HUES6 (cell line): ENCODE measurements at regions not wholly inside any gene's neighbourhood (a gene's known extent, or its start where the extent isn't known, plus 50 kb on each side); places are given as distances from the start of the nearest gene placed in this dataset.
"Not testable (repeated sequence)": the region's sequence is repeated elsewhere in the genome, so short reads cannot be mapped to it uniquely, and the experiment has no call there.

ENCODE experiments used
- H3K27ac ChIP-seq: 2 replicates; pipeline ENCODE4 v1.7.0; 2013; ENCODE audit warnings: low read depth, mild to moderate bottlenecking, low read length, inconsistent platforms
- H3K27me3 ChIP-seq: 2 replicates; pipeline ENCODE4 v1.6.1; 2013; ENCODE audit warnings: low read length; ENCODE audit not compliant: control insufficient read depth, insufficient read depth
- H3K36me3 ChIP-seq: 2 replicates; pipeline ENCODE4 v1.6.1; 2013; ENCODE audit warnings: low read length; ENCODE audit not compliant: control insufficient read depth, insufficient read depth
- H3K4me1 ChIP-seq: 2 replicates; pipeline ENCODE4 v1.6.1; 2013; ENCODE audit warnings: low read length; ENCODE audit not compliant: control insufficient read depth, insufficient read depth
- H3K4me3 ChIP-seq: 2 replicates; pipeline ENCODE4 v1.5.1; 2013; ENCODE audit warnings: low read depth, low read length
- H3K9ac ChIP-seq: one replicate; pipeline ENCODE4 v1.6.1; 2013; ENCODE audit warnings: mild to moderate bottlenecking, low read length
- H3K9me3 ChIP-seq: 2 replicates; pipeline ENCODE4 v1.6.1; 2013; ENCODE audit warnings: low read depth, low read length; ENCODE audit not compliant: control insufficient read depth, insufficient read depth

DNA sequence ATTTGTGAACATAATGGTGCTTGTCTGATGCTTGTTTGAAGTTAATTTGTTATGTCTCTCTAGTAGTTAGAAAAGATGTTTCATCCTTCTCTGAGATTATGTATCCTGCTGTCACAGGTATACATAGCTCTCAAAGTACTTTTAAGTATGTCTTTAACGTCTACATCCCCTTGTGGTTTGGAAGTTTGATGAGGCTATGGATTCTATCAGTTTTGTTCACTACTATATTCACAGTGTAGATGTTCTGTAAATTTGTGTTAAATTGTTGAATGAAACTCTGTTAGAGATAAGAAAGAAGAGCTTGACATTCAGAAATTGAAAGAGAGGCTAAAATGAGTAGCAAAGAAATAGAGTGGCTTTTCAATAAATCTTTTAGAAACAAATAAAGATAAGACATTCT lies 304.6 kb upstream of the MIR17HG start:
- Histone ChIP-seq H3K27ac (no peak overlapping the region), H3K4me3 (no peak overlapping the region), H3K9ac (no peak overlapping the region), H3K9me3 (no peaks in the 10 kb centered on the region), H3K4me1 (no peaks in the 10 kb centered on the region; the same call in 1 of the 2 replicates), H3K27me3 (no peaks in the 10 kb centered on the region), H3K36me3 (no peaks in the 10 kb centered on the region)

DNA sequence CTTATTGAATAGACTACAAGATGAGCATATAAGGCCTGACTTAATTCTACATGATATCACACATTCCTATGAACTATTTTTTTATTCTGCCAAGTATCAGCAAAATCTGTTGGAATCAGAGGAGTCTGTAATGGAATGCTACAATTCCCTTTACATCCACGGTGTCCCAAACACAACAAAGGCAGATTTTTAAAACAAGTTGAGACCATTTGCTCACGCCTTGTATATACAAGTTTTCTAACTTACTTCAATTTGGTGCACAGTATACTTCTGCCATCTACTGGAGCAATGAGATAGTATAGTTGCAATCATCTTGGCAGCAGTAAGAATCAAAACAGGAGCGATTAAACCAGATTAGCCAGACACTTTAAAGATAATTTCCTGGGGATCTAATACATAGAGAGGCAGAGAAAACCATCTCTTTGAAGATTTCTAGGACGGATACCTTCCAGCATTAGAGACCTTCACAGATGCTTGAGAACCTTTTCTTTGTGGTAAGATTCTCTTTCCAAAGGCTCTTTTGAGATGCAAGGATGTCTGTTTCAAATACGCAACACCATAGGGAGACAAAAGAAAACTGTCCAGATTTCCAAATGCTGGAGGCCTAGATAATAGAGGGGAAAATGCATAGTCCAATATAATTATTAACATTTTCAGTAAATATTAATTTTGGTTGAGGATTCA lies 302.0 kb upstream of the MIR17HG start:
- Histone ChIP-seq H3K9me3 (no peaks in the 10 kb centered on the region), H3K9ac (no peak overlapping the region), H3K4me3 (no peak overlapping the region), H3K27ac (no peak overlapping the region), H3K27me3 (no peaks in the 10 kb centered on the region), H3K4me1 (no peaks in the 10 kb centered on the region; the same call in 1 of the 2 replicates), H3K36me3 (no peaks in the 10 kb centered on the region)

DNA sequence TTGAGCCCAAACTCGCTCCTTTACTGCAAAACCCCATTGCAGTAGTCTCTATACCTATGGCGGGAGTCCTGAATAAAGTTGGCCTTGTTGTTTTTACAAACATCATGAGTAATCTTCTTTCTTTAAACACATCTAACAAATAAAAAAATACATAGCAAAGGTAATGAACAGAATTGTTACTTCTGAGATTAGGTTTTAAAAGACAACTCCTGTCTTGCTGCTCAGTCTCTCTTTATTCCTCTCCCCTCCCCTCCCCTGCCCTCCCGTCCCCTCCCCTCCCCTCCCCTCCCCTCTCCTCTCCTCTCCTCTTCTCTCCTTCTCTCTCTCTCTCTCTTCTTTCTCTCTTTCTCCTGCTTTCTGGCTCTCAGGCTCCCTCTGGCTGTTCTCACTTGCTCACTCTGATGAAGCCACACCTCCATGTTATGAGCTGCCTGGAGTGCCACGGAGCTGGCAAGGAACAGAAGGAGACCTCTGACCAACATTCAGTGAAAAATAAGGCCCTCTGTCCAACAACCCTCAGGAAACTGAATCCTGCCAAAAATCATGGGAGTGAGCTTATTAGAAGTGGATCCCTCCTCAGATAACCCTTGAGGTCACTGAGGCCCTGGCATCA lies 300.7 kb upstream of the MIR17HG start:
- no peaks in the 10 kb centered on the region for H3K9me3 ChIP-seq
- H3K9ac ChIP-seq, result no peak overlapping the region
- no peaks in the 10 kb centered on the region for H3K36me3 ChIP-seq
- no peak overlapping the region for H3K27ac ChIP-seq
- no peaks in the 10 kb centered on the region; the same call in 1 of the 2 replicates for H3K4me1 ChIP-seq
- H3K4me3 ChIP-seq, result no peak overlapping the region
- H3K27me3 ChIP-seq, result no peaks in the 10 kb centered on the region

DNA sequence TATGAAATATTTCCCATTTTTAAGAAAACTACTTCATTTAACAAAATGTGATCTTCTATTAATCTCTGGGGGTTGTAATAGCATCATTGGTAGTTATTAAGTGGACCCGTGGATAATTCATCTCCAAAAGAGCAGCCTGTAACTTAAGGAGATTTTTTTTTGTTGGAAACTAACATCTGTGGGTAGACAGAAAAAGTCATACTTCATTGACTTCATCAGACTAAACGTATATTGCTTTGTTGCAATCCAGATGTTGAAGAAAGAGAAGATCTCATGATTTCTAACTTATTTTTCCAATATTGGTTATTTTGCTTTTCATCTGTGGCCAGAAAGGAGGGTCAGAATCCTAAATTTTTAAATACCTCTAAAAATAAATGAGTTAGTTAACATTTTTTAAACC lies 296.5 kb upstream of the MIR17HG start:
- no peak overlapping the region for H3K27ac ChIP-seq
- no peaks in the 10 kb centered on the region; the same call in 1 of the 2 replicates for H3K4me1 ChIP-seq
- no peak overlapping the region for H3K9ac ChIP-seq
- H3K9me3 ChIP-seq, result no peaks in the 10 kb centered on the region
- no peak overlapping the region for H3K4me3 ChIP-seq
- H3K27me3 ChIP-seq, result no peaks in the 10 kb centered on the region
- no peaks in the 10 kb centered on the region for H3K36me3 ChIP-seq

DNA sequence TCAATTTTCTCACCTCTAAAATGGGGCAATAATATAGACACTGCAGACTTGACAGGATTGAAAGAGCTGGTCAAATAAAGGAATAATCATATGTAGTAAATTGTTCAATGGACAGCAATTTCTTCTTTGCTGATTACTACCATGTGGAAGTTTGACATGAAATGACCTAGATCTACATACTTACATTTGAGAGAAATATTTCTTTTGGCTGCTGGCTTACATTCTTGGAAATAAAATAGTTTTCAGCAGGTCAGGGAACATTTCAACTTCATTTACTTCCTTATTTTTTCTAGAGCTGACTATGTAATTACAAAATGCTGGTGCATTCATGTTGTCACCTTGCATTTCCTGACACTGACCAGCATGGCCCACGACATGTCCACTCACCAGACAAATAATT lies 294.6 kb upstream of the MIR17HG start:
- Histone ChIP-seq H3K9me3 (no peaks in the 10 kb centered on the region), H3K27me3 (no peaks in the 10 kb centered on the region), H3K9ac (no peak overlapping the region), H3K4me1 (no peaks in the 10 kb centered on the region), H3K27ac (no peak overlapping the region), H3K36me3 (no peaks in the 10 kb centered on the region), H3K4me3 (no peak overlapping the region)

DNA sequence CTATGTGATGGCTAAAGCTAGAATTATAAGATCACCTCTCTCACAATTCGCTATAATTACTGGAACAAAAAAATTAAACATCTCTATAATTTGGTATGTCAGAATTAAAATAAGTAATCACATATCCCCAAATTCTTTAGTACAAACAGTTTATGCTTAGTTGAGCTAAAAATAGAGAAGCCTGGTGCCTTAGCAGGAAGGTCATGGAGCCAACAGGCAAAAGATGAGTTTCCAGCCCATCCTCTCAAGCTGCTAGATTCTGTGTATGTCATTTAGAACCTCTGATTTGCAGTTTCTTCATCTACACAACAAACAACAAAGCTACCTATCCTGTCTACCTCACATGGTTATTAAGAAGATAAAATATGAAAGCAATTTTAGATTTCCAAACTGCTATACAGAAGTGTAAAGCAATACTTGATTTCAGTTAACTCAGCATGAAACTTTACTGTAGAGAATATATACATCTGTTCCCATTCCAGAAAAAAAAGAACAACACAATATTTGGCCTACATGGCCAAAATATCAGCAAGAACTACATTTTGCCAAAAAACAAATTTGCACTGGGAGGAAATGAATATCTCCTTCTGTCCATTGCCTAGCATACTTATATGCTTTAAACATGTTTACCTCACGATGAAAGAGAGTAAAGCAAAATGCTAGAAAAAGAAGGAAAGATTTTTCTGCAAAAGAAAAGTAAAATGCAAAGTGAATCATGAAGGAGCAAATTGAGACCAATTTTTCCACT lies 294.0 kb upstream of the MIR17HG start:
- no peaks in the 10 kb centered on the region for H3K36me3 ChIP-seq
- H3K4me1 ChIP-seq, result no peaks in the 10 kb centered on the region
- no peaks in the 10 kb centered on the region for H3K9me3 ChIP-seq
- no peak overlapping the region for H3K4me3 ChIP-seq
- no peak overlapping the region for H3K27ac ChIP-seq
- H3K27me3 ChIP-seq, result no peaks in the 10 kb centered on the region
- no peak overlapping the region for H3K9ac ChIP-seq

DNA sequence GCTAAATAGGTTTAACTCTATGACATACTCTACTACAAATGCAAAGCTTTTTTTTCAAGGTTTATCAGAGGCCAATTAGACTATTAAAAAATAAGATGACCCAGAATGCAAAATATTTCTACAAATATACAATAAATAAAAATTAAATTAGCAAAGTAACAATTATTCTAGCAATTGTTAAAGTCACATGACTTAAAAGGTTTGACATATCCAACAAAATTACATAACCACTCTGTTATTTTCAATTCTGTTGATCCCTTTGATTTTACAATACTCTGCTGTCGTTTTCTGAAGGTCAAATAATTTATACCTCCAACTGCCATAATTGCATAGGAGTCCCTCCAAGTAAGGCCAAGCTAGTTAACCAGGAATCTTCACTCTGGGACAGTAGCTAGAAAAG lies 292.6 kb upstream of the MIR17HG start:
- Histone ChIP-seq H3K4me1 (no peaks in the 10 kb centered on the region), H3K9me3 (no peaks in the 10 kb centered on the region), H3K9ac (no peak overlapping the region), H3K27ac (no peak overlapping the region), H3K27me3 (no peaks in the 10 kb centered on the region), H3K4me3 (no peak overlapping the region), H3K36me3 (no peaks in the 10 kb centered on the region)

DNA sequence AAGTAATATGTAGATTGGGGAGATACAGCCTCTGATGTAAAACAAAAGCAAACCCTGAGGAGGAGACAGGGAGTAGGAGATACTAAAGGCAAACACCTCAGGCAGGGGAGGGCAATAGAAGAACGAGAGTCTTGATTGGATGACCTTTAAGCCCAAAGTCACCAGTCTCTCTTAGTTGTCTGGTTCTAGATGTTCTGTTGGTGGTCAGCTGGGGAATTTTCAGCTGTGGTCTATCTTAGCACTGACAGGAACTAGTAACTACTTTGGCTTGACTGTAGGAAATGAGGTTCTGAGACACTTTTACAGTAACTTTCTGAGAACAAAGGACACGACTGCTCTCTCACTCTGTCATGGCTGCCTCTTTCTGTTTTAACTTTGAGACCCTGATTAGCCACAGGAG lies 290.7 kb upstream of the MIR17HG start:
- Histone ChIP-seq H3K27ac (no peak overlapping the region), H3K36me3 (no peaks in the 10 kb centered on the region), H3K9ac (no peak overlapping the region)

DNA sequence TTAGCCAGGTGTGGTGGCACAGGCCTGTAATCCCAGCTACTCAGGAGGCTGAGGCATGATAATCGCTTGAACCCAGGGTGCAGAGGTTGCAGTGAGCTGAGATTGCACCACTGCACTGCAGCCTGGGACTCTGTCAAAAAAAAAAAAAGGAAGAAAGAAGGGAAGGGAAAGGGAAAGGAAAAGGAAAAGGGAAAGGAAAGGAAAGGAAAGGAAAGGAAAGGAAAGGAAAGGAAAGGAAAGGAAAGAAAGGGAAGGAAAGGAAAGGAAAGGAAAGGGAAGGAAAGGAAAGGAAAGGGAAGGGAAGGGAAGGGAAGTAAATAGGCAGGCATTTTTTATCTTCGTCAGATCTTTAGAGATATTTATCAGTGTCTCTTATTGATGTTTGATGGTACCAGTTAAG lies 290.0 kb upstream of the MIR17HG start:
- H3K9me3 ChIP-seq, H3K9ac ChIP-seq, H3K4me3 ChIP-seq, H3K36me3 ChIP-seq, H3K27ac ChIP-seq, H3K4me1 ChIP-seq, H3K27me3 ChIP-seq: not testable (repeated sequence)

More for the DNA sequence above, 290.7 kb upstream of the MIR17HG start:
- H3K27me3 ChIP-seq, result no peaks in the 10 kb centered on the region
- H3K4me3 ChIP-seq, result no peak overlapping the region
- H3K4me1 ChIP-seq, result no peaks in the 10 kb centered on the region
- no peaks in the 10 kb centered on the region for H3K9me3 ChIP-seq

DNA sequence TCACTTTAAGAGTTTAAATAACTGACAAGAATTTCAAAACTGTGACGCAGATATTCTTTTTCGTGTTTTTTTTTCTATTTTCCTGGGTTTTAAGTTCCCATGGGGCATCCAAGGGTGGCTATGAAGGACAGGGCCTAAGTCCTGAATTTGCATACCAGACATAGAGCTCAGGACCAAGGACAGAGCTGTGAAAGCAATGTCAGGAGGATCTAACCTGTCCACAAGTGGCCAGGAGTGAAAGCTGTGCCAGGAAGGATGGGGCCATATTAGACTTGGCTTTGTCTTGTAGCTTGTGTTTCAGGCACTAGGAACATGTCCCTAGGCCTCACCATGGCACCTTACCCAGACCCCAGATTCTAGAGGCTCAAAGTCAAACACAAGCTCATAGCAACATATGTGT lies 289.4 kb upstream of the MIR17HG start:
- Histone ChIP-seq H3K36me3 (no peaks in the 10 kb centered on the region), H3K9ac (no peak overlapping the region), H3K27me3 (no peaks in the 10 kb centered on the region), H3K4me1 (no peaks in the 10 kb centered on the region), H3K4me3 (no peak overlapping the region), H3K27ac (no peak overlapping the region), H3K9me3 (no peaks in the 10 kb centered on the region)

DNA sequence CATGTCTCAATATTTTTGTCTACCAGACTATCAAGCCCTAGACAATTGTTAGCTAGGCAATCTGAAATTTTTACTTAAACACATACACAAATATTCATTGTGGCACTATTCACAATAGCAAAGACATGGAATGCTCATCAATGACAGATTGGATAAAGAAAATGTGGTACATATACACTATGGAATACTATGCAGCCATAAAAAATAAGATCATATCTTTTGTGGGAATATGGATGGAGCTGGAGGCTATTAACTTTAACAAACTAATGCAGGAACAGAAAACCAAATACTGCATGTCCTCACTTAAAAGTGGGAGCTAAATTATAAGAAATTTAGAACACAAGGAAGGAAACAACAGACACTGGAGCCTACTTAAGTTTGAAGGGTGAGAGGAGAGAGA lies 288.6 kb upstream of the MIR17HG start:
- Histone ChIP-seq H3K4me1 (no peaks in the 10 kb centered on the region), H3K27me3 (no peaks in the 10 kb centered on the region), H3K36me3 (no peaks in the 10 kb centered on the region), H3K27ac (no peak overlapping the region), H3K9me3 (no peaks in the 10 kb centered on the region), H3K4me3 (no peak overlapping the region), H3K9ac (no peak overlapping the region)
